ENCODE measurements at regions not wholly inside any gene's neighbourhood (a gene's known extent, or its start where the extent isn't known, plus 50 kb on each side); places are given as distances from the start of the nearest gene placed in this dataset.

DNA sequence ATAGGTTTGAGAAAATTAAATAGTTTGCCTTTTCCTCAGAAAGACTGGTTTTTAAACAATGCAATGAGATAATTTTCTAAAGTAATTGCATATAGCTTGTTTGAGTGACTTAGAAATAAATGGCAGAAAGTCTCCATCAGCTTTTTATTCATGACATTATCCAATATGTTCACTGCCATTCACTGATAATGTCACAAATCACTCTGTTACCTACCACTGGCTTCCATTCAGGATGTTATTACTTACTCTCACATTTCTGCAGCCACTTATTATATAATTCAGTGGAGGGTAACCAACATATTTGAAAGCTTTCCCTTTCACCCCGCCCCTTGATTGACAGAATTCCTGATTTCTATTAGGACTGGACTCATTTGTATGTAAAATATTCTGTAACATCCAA, 1583.5 kb downstream of the PCDH18 start:
- ChIA-PET POLR2A (no interaction called here), CTCF (no interaction called here)
- no peak for DNase-seq (ENCODE audit: low read depth, low spot score)
- no peak overlapping the region for H3K4me3 ChIP-seq (ENCODE audit: low read depth, low read length)
- TF ChIP-seq, protein P1, sequence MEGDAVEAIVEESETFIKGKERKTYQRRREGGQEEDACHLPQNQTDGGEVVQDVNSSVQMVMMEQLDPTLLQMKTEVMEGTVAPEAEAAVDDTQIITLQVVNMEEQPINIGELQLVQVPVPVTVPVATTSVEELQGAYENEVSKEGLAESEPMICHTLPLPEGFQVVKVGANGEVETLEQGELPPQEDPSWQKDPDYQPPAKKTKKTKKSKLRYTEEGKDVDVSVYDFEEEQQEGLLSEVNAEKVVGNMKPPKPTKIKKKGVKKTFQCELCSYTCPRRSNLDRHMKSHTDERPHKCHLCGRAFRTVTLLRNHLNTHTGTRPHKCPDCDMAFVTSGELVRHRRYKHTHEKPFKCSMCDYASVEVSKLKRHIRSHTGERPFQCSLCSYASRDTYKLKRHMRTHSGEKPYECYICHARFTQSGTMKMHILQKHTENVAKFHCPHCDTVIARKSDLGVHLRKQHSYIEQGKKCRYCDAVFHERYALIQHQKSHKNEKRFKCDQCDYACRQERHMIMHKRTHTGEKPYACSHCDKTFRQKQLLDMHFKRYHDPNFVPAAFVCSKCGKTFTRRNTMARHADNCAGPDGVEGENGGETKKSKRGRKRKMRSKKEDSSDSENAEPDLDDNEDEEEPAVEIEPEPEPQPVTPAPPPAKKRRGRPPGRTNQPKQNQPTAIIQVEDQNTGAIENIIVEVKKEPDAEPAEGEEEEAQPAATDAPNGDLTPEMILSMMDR (IDR thresholded peaks at IDR 0.05; ENCODE audit: insufficient read depth, low read length, missing control alignments), result no peak

DNA sequence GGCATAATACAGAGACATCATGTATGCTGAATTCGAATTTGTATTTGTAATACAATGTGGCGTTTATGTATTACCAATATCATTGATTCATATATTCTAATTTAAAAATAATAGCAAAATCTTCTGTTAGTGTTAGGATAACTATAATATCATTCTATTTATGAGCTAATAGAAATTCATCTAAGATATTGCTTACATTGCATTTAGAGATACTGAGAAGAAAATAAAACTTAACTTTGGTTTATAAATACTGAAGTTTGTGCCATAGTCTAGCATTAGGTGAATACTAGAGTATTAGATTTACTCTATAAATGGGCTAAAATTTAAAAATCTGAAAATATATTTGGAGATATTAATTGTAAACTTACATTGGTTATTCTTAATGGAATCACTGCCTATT, 1590.6 kb downstream of the PCDH18 start:
- no peak for DNase-seq (ENCODE audit: low read depth, low spot score)
- TF ChIP-seq, protein P1 (IDR thresholded peaks at IDR 0.05; ENCODE audit: insufficient read depth, low read length, missing control alignments), result no peak
- no peak overlapping the region for H3K4me3 ChIP-seq (ENCODE audit: low read depth, low read length)
- ChIA-PET POLR2A (no interaction called here), CTCF (no interaction called here)

GRCh38 chr4:135934026-135934425, 1598.3 kb downstream of the PCDH18 start:
- ChIA-PET POLR2A (no interaction called here), CTCF (no interaction called here)
- no peak for DNase-seq (ENCODE audit: low read depth, low spot score)
- H3K4me3 ChIP-seq (ENCODE audit: low read depth, low read length), result no peak overlapping the region
- TF ChIP-seq, protein P1 (IDR thresholded peaks at IDR 0.05; ENCODE audit: insufficient read depth, low read length, missing control alignments), result no peak

- POLR2A ChIA-PET, result no interaction called here
- TF ChIP-seq, protein P1 (IDR thresholded peaks at IDR 0.05; ENCODE audit: insufficient read depth, low read length, missing control alignments), result no peak
- CTCF ChIA-PET, result no interaction called here
- no peak for DNase-seq (ENCODE audit: low read depth, low spot score)
- no peak overlapping the region for H3K4me3 ChIP-seq (ENCODE audit: low read depth, low read length)
These were observed 1604.6 kb downstream of the PCDH18 start for GRCh38 chr4:135927651-135928050.

DNA sequence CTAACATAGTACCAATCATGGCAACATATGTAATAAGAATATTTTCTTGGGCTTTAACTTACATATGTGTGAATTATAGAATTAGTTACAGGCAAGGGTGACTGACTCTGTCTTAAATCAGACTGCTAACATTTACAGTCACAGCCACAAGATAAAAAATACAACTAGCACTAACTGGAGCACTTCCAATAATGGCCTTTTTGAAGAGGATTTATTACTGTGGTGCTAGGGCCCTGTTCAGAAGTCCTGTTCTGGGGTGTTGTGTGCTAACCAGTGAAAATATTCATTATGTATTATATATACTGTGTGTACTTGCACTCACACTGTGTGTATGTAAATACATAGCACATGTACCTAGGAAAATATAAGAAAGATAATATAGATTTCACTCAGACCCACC, 1611.2 kb downstream of the PCDH18 start:
- POLR2A ChIA-PET, result no interaction called here
- CTCF ChIA-PET, result no interaction called here
- DNase-seq (ENCODE audit: low read depth, low spot score), result no peak
- H3K4me3 ChIP-seq (ENCODE audit: low read depth, low read length), result no peak overlapping the region
- TF ChIP-seq, protein P1 (IDR thresholded peaks at IDR 0.05; ENCODE audit: insufficient read depth, low read length, missing control alignments), result no peak

- TF ChIP-seq, protein P1 (IDR thresholded peaks at IDR 0.05; ENCODE audit: insufficient read depth, low read length, missing control alignments), result no peak
- CTCF ChIA-PET, result interaction anchor here (0.7 kb wide), 1 partner anchor 1025 kb away, joined by 3 read pairs; no protein-coding TSS in a partner anchor
- POLR2A ChIA-PET, result no interaction called here
- H3K4me3 ChIP-seq (ENCODE audit: low read depth, low read length), result no peak overlapping the region
- DNase-seq (ENCODE audit: low read depth, low spot score), result no peak
These were observed 1615.3 kb downstream of the PCDH18 start for GRCh38 chr4:135917011-135917410.
